HT1080 (cell line): ENCODE measurements at regions not wholly inside any gene's neighbourhood (a gene's known extent, or its start where the extent isn't known, plus 50 kb on each side); places are given as distances from the start of the nearest gene placed in this dataset.

Experiments used
- DNase-seq: peaks from one replicate; pipeline ENCODE4 v3.0.0-alpha.2; 2015; ENCODE audit warnings: low read depth

DNA sequence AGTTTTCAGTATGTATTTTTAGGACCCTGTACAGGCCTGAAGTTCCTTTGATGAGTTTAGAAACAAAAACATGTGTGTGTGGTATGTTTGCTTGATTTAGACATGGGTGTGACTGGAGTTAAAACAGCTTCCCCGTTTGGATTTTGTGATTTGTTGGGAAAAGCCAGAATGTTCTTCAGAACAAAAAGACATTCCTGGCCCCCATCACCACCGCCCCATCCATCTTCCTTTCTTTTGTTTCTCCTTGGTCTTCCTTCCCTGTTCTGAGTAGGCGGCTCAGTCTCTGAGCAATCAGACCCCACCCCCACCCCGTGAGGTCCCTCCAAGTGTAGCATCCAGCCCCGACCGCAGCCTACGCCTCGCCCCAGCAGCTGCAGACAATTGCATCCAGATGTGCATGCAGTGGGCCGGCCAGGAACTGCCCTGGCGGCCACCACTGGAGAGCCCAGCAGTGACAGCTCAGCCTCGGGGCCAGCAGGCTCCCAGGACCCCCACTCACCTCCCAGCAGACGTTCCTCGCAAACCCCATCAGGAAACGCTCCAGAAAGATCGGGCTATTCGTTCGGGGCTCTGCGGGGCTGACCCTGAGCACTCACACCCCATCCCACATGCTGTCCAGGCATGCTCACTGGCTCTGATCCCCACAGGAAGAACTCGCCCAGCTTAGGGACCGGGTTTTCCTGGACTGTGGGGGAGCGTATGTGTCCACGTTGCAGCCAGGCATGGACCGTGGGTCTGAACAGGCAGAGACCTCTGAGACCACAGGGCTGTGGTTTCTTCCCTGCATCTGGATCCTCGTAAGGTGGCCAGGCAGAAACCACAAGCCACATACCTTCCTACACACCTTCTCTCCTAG is 99.8 kb upstream of the CDH5 start:
- DNase-seq, result no peak

DNA sequence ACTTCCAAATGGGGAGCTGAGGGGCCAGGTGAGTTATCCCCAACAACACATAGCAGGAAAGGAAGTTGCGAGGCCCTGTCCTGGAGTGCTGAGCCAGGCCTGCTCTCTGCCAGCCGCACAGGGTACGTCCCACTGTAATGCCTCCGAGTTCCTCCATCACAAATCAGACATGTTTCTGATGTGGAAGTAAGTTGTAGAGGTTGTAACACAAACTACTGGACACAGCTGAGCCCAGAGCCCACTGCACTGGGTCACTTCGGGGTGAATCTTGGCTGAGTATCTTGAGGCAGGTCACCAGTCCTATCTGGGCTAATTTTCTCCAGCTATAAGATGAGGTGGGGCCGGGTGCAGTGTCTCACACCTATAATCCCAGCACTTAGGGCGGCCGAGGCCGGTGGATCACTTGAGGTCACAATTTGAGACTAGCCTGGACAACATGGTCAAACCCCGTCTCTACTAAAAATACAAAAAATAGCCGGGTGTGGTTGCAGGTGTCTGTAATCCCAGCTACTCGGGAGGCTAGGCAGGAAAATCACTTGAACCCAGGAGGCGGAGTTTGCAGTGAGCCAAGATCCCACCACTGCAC is 100.8 kb upstream of the CDH5 start:
- DNase-seq, result no peak

DNA sequence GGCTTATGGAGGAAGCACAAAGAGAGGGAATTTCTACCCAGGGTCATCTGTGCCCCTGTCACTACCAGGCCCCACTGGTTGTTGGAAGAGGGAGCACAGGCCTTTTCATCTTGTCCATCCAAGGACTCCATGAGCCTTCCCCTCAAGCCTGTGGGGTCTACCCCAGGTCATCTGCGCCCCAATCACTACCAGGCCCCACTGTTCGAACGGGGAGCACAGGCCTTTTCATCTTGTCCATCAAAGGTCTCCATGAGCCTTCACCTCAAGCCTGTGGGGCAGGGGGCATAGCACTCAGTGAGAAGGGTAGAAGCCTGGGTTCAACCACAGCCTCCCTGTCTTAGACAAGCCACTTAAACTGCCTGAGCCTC is 101.5 kb upstream of the CDH5 start:
- no peak for DNase-seq

DNA sequence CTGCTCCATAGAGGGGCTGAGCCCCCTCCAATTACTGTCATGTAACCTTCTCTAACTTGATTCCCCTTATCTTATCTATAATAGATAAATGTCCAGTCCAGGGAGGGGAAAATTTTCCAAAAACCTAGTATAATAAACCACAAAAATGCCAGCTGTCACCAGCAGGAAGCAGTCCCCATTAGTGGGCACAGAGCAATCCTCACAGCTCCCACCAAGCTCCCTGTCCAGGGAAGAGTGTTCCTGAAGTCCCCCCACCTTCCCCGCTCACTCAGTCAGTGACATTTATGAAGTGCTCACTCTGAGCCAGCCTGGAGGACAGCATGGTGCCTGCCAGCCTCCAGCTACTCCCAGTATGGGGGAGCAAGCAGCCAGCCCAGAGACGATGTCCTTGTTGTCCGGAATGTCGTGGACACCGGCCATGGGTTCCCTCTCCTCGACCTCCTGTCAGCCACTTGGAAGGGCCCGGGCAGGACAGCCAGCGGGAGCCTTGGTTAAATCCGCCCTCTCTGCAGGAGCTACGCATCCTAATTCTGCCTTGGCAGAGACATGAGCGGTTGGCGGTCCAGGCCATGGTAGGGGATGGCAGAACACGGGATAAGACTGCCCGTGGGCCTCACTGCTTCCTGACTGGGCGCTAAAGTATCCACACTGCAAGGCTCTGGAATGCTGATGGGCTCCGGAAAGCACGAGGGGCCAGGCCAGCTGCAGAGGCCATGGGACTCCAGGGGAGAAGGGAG is 102.0 kb upstream of the CDH5 start:
- DNase-seq, result no peak

DNA sequence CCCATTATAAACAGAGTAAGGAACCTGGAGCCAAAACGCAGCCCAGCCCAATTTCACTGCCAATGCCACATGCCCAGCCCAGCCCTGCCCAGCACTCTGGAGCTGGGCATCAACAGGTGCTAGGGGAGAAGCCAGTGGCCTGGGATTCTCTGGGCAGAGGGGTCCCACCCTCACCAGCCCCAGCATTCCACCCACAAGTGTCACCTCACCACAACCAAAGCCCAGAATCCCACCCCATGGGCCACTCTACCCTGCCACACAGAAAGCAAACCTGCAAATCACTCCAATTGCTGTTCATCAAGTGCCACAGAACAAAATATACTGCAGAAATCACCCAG is 102.5 kb upstream of the CDH5 start:
- DNase-seq, result no peak

DNA sequence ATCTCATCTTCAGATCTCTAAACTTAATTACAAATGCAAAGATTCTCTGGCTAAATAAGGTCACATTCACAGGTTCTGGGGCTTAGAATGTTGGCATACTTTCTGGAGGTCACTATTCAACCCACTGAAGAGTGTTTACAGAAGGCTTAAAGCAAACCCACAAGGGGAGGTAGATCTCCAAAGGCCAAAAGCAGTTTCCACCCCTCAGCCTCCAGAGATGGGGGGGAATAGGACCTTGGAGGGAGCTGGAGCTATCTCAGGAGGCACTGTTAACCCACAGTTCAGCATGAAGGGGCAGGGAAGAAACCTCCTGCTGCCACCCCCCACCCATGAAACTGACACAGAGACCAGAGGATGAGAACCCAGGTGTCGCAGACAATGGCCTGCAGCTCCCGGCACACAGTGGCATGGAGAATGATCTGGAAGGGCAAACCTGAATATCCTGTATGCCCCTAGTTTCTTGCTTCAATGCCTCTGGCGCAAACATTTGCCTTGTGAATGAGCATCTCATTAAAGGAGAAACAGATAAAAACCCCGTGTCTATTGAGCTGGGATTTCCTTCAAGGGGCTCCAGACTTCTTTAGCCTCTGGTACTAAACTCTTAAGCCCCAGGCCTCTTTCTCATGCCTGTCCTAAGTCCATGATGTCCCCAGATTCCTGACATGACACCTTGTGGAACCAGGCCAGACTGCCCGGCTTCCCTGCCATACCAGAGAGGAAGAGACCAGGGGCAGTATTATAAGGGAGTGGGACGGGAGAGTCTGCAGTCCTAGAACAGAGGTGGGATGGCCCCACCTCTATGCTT is 103.1 kb upstream of the CDH5 start:
- no peak for DNase-seq

DNA sequence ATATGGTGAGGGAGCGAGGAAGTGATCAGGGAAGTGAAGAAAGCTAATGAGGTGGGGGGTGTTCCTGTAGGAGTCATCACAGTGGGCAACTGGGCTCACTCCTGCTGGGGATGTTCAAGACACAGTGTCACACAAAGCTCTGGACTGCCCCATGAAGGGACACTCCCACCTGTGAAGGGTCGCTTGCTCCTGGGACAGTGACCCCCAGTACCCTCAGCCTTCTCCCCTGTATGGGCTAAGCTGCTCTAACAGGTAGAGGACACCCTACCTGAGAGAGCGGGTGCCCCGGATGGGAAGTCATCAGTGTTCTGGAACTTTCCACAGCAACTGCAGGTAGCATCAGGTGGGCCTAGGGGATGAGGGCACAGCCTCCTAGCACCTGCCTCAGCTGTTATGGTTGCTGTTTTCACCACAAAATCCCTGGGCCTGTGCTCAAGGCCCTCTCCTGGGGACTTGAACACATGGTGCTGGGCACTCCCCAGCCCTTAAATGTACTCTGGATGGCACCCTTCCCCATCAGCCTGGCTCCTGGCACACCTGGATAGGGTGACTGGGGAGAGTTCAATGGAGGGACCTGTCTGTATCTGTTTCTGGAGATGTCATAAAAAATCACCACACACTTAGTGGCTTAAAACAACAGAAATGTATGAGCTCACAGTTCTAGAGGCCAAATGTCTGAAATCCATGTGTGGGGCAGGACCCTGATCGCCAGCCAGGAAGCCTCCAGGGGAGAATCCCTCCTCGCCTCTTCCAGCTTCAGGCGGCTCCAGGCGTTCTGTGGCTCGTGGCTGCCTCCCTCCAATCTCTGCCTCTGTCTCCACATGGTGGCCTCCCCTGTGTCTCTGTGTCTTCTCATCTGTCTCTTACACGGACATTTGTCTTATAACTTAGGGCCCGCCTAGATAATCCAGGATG is 104.0 kb upstream of the CDH5 start:
- no peak for DNase-seq

DNA sequence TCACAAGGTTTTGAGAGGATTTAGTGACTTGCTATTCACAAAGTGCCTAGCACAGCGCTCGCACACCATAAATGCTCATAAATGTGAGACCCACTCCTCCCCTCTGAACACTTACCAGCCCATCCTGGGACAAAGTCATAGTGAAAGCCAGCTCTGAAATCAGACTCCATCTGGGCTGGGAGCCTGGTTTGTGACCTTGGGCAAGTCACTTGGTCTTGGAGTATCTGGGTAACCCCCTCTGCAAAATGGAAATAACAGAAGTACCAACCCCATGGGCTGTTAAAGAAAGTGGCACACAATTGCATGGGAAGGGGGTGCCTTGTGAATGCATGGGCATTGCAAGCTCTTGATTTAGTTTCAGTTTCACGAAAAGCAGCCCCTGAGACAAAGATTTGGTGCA is 104.7 kb upstream of the CDH5 start:
- DNase-seq, result no peak

DNA sequence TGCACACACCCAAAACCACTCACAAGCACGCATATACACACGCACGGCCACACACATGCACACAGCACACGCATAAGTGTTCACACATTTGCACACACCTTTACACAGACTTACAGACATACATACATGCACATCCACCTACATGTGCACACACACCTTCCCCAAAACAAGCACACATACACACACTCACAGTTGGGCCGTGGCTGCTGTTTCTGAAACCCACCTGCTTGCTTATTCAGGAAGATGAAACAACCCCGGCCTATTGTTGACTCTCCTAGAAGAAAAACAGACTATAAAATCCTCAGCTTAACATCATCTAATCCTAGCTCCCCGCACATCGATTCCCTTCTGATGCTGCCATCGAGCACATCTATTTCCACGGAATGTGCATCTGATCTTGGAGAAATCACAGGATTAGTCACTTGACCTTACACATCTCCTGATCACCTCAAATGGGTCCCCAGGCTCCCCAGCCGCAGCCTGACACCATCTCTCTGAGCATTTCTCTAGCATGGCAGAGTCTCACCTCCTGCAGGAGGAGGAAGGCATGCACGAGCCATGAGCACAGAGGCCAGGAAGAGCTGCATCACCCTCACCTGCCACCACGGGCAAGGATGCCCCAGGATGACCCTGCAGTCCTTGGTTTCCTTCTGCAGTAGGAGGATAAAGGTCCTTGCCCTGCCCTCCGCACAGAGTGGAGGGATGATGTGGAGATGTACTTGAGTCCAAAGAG is 105.8 kb upstream of the CDH5 start:
- DNase-seq, result no peak

DNA sequence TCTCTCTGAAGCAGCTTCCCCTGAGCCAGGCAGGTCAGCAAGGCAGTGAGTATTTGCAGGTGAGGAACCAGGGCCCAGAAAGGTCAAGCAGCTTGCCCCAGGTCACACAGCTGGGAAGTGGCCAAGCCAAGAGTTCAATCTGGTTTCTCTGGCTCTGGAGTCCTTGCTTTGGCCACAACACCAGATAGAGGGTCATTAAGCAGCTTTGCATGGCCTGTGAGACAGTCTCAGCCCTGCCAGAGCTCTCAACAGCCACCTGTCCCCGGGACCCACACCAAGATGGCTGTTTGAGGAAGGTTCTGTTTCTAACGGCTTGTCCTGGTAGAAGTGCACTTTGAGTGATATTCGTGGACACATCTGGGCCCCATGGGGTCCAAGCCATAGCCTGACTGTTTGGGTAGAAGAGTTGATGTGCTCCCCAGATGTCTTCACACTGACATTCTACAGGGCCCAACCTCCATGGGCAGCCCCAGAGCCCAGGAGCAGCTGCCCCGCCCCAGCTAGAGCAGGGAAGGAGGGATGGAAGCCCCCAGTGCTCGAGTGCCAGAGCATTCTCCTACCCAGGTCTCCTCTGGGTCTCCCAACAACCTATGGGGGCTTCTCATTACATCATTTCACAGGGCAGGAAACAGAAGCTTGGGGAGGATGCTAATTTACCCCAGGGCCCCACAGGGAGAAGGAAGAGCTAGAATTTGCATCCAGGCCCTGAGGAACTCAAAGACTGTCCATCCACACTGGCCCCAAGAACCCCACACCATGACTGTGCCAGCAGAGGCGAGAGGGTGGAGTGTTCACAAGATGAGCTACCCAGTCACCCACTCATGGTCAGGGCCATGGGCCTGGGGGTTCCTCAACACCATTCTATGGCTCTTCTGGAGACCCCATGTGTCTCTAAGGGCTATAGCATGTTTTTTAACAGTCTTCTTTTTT is 107.3 kb upstream of the CDH5 start:
- DNase-seq, result no peak

DNA sequence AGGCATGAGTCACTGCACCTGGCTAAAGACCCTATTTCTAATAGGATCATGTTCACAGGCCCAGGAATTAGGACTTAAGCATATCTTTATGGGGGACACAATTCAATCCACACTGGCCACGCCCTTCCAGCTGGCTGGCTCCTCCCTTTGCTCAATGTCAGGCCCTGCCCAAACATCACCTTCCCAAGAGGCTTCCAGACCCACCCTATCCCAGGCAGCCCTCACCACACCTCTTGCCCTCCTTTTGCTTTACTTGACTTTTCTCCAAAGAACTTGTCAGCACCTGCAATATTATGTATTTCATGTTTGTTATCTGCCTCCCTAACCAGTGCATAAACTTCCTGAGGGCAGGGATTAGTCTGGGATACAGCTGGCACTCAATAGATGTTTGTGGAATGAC is 109.6 kb upstream of the CDH5 start:
- DNase-seq, result no peak

DNA sequence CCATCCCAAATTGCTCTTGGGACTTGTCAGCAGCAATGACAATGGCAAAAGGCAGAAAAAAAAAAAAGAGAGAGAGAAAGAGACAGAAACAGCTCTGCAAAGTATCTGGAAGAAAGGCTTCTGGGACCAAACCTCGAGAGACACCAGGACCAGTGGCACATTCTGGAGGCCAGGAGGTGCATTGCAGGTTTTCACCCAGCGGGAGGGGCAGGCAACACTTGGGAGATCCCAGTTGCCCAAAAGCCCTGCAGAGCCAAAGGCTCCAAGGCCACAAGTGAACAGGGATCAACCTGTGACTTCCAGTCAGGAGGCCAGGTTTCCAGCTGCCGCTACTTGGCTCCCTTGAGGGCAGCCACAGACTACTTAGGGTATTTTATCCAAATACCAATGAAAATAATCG is 110.8 kb upstream of the CDH5 start:
- no peak for DNase-seq

DNA sequence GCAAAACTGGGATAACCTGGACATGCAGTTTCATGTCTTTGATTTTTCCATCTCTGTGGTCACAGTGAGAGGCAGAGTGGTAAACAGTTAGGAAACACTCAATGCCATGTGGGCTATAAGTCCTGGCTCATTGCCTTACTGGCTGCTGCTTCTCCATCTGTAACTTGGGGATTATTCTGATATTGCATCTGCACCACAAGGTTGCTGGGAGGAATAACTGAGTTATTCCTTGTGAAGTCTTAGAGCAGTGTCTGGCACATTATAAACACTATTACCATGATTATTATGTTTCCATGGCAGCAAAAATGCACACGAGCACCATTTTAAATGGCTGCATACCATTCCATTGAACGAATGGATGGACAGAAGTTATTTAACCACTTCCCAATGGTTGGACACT is 111.7 kb upstream of the CDH5 start:
- no peak for DNase-seq

DNA sequence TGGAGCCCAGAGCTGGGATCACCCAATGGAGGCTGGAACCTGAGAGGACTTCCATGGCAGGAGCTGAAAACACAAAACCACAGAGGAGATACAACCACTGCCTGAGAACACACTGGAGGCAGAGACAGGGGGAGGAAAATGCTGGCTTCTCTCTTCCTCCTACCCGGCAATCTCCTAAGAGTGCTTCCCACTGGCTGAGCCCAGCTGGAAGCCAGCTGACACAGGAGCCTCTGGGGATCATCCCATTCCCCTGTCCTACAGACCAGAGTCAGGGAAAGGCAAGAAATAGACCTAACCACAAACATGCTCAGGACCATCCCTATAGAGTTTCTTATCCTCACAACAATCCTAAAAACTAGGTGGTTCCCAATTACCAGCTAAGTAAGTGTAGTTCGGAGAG is 112.4 kb upstream of the CDH5 start:
- DNase-seq, result no peak

DNA sequence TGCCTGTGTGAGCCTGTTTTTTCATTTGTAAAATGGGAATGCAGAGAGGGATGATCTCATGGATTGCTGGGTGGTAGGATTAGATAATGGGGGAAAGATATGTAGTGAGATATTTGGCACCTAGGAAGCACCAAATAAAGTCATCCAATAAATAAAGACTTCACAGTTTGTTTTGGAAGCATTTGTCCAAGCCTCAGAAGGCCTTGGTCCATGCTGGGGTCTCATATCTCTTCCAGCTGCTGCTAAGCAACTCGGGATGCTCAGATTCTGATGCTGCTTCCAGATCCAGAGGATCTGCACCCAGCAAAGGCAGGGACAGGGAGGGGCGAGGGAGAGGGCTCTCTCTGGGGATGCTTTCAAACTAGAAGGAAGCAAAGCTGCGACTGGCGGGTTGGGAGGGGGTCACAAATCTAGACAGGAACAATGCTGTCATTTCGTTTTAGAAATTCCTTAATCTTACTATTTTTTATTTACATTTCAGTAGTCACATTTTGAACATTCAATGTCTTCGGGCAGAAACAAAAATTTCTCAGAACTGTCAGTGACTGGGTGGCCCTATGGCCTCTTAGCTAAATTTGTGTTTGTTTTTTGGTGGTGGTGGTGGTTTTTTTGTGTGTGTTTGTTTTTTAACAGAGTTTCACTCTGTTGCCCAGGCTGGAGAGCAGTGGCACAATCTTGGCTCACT is 114.9 kb upstream of the CDH5 start:
- no peak for DNase-seq

DNA sequence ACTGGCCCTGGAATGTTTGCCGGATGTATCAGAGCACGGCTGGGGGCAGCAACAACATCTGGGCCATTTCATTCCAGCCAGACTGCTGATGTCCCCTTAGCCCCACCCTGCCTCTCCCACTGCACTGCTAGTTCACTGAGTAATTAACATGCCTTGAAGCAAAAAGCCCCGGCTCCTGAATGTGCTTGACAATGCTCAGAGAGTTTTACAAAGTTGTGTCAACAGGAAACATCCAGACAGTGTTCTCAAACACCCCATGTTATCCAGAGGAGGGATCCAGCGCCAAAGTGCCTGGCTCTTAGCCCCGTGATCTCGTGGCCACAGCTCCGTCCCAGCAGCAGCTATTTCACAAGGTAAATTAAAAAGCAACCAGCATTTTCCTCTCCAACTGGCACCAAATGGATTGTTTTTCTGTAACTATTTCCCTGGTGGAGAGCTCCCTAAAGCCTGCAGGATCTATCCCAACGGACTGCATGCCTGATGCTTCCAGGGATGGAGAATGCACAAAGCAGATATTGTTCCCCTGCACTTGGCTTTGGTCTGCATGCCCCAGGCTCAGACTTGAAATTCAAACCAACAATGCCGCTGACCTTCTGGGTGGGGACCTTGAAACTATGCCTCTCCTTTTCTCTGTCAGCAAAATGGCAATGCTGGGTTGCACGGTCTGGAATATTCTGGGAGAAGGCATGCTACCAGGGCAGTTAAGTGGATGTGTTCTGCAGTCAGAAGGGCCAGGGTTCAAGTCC is 115.6 kb upstream of the CDH5 start:
- no peak for DNase-seq
